HEK293T (cell line): ENCODE measurements at regions not wholly inside any gene's neighbourhood (a gene's known extent, or its start where the extent isn't known, plus 50 kb on each side); places are given as distances from the start of the nearest gene placed in this dataset.

ENCODE experiments used
- CTCF ChIA-PET: fragments of 350-600 bp; formaldehyde crosslinking; extraction: SDS; loops from one replicate; lab custom pipeline; 2021; ENCODE audit warnings: antibody characterized with exemption, inconsistent platforms; lab: Yijun Ruan, JAX
- POLR2A ChIA-PET: fragments of 350-600 bp; formaldehyde crosslinking; extraction: SDS; loops from one replicate; lab custom pipeline; 2020; ENCODE audit warnings: antibody characterized with exemption, inconsistent platforms; lab: Yijun Ruan, JAX
- DNase-seq: peaks from one replicate; pipeline ENCODE4 v3.0.0; 2012; ENCODE audit warnings: mixed read lengths; ENCODE audit errors: extremely low spot score
- ARNT ChIP-seq: fragments of 450-650 bp; IDR thresholded peaks from 2 replicates; pipeline ENCODE4 v1.6.1; 2017; ENCODE audit warnings: mild to moderate bottlenecking
- BHLHE40 ChIP-seq: fragments of 450-650 bp; IDR thresholded peaks from 2 replicates; pipeline ENCODE4 v1.6.1; 2016; ENCODE audit warnings: mild to moderate bottlenecking, moderate library complexity, borderline replicate concordance
- CTBP1 ChIP-seq: fragments of 450-650 bp; IDR thresholded peaks from 2 replicates; pipeline ENCODE4 v1.6.1; 2016; ENCODE audit warnings: borderline replicate concordance
- ELF4 ChIP-seq: fragments of 450-650 bp; IDR thresholded peaks from 2 replicates; pipeline ENCODE4 v1.6.1; 2017; ENCODE audit warnings: antibody characterized with exemption
- FOXA1 ChIP-seq: fragments of 450-650 bp; IDR thresholded peaks from 2 replicates; pipeline ENCODE4 v1.6.1; 2016; ENCODE audit warnings: mild to moderate bottlenecking
- FOXK2 ChIP-seq: fragments of 450-650 bp; IDR thresholded peaks from 2 replicates; pipeline ENCODE4 v1.6.1; 2016; ENCODE audit warnings: mild to moderate bottlenecking
- FOXM1 ChIP-seq: fragments of 450-650 bp; IDR thresholded peaks from 2 replicates; pipeline ENCODE4 v1.6.1; 2017; ENCODE audit warnings: mild to moderate bottlenecking, borderline replicate concordance
- HDGF ChIP-seq: fragments of 450-650 bp; IDR thresholded peaks from 2 replicates; pipeline ENCODE4 v1.6.1; 2017; ENCODE audit warnings: antibody characterized with exemption, borderline replicate concordance
- L3MBTL2 ChIP-seq: fragments of 450-650 bp; conservative IDR thresholded peaks from 2 replicates; pipeline ENCODE4 v1.6.1; 2016; ENCODE audit warnings: mild to moderate bottlenecking
- LEF1 ChIP-seq: fragments of 450-650 bp; IDR thresholded peaks from 2 replicates; pipeline ENCODE4 v1.6.1; 2017; ENCODE audit warnings: mild to moderate bottlenecking, borderline replicate concordance
- NFRKB ChIP-seq: fragments of 450-650 bp; IDR thresholded peaks from 2 replicates; pipeline ENCODE4 v1.6.1; 2016; ENCODE audit warnings: mild to moderate bottlenecking, moderate library complexity
- SP1 ChIP-seq: fragments of 450-650 bp; IDR thresholded peaks from 2 replicates; pipeline ENCODE4 v1.6.1; 2017
- SUZ12 ChIP-seq: fragments of 450-650 bp; IDR thresholded peaks from 2 replicates; pipeline ENCODE4 v1.6.1; 2016; ENCODE audit warnings: mild to moderate bottlenecking
- TARDBP ChIP-seq: fragments of 450-650 bp; IDR thresholded peaks from 2 replicates; pipeline ENCODE4 v1.6.1; 2016
- ZNF384 ChIP-seq: fragments of 450-650 bp; IDR thresholded peaks from 2 replicates; pipeline ENCODE4 v1.6.1; 2016
- TF ChIP-seq, protein P1 (sequence below): fragments of 450-650 bp; IDR thresholded peaks from 2 replicates; pipeline ENCODE4 v1.6.1; 2016

DNA sequence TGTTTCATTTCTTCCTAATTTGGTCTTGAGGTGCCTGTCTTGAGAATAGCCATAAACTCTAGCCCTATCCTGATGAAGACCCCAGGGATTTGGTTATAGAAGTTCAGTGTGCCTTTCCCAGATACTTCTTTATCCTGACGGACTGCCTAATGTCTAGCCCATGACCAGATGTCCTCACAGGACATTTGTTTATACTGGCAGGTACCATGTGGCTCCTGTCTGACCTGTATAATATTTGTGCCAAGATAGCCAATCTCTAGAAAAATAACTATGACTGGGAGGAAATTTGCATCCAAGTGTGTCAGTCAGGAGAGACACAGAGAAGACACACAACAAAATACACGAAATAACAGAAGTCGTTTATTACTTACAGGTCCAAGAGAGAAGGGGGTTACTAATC is 69.2 kb upstream of the MIR17HG start:
- POLR2A ChIA-PET, result no interaction called here
- TF ChIP-seq NFRKB, result no peak
- no peak for TF ChIP-seq FOXK2
- no peak for TF ChIP-seq HDGF
- no peak for TF ChIP-seq L3MBTL2
- TF ChIP-seq FOXM1, result no peak
- TF ChIP-seq BHLHE40, result no peak
- CTCF ChIA-PET, result interaction anchor here (0.5 kb wide), 1 partner anchor 128 kb away, joined by 3 read pairs; no protein-coding TSS in a partner anchor
- DNase-seq, result no peak

DNA sequence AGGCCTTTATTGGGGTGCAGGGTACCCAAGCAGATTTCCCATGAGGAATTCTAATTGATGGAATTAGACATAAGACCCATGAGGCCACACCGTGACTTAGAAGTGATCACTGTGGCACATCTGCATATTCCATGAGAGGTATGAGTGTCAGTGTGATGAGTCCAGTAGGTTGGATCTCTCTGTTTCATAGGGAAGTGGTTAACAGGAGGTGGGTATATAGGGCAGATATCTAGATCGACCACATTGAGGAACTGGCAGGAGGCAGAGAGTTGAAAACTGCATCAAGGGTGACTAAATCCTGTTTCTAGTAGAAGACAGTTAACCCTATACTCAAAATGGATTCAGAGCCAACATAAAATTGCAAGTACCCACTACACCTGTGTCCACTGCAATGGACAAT is 68.6 kb upstream of the MIR17HG start:
- no peak for TF ChIP-seq FOXA1
- TF ChIP-seq SUZ12, result no peak
- TF ChIP-seq ARNT, result no peak
- no peak for DNase-seq
- ChIA-PET CTCF (no interaction called here), POLR2A (no interaction called here)

DNA sequence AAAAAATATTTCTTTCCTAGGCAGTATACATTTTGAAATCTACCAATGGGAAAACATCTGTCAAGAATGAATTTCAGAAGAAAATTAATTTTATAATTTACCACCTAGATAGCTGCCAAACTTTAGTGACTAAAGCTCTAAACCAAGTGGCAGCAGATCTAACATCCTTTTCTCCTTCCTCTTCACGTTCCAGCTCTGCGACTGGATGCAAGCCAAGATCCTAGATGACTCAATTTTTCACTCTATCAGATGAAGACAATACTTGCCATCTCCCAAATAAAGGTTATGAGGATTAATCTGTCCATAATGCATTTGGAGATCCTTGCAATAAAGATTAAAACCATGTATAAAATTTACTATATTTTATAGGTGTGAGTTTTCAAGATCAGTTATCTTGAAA is 66.7 kb upstream of the MIR17HG start:
- no peak for DNase-seq
- TF ChIP-seq ELF4 (no peak), FOXA1 (no peak), LEF1 (no peak), SUZ12 (no peak), SP1 (no peak), CTBP1 (no peak), L3MBTL2 (no peak), BHLHE40 (no peak), NFRKB (no peak), FOXK2 (no peak), ARNT (no peak), FOXM1 (no peak), HDGF (no peak), TARDBP (no peak), ZNF384 (no peak)
- TF ChIP-seq, protein P1, sequence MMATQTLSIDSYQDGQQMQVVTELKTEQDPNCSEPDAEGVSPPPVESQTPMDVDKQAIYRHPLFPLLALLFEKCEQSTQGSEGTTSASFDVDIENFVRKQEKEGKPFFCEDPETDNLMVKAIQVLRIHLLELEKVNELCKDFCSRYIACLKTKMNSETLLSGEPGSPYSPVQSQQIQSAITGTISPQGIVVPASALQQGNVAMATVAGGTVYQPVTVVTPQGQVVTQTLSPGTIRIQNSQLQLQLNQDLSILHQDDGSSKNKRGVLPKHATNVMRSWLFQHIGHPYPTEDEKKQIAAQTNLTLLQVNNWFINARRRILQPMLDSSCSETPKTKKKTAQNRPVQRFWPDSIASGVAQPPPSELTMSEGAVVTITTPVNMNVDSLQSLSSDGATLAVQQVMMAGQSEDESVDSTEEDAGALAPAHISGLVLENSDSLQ, result no peak
- CTCF ChIA-PET, result interaction anchor here (0.5 kb wide), 1 partner anchor 201 kb away, joined by 5 read pairs; no protein-coding TSS in a partner anchor
- POLR2A ChIA-PET, result no interaction called here

DNA sequence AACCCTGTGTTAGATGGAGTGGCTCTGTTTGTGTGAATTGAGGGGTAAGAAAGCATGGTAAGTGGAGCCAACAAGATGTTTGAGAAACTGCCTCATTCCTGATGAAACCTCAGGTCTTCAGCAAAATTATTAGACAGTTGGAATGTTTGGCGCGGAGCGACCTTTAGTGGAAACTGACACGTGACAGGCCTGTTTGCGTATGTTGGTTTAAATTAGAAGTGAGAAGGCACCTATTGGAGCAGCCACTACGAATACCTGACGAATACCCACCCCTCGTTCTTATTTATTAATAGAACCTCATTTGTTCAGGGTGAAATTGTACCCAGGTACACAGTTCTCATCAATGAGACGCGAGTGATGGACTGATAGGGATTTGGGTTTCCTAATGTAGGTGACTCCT is 63.2 kb upstream of the MIR17HG start:
- CTCF ChIA-PET, result no interaction called here

DNA sequence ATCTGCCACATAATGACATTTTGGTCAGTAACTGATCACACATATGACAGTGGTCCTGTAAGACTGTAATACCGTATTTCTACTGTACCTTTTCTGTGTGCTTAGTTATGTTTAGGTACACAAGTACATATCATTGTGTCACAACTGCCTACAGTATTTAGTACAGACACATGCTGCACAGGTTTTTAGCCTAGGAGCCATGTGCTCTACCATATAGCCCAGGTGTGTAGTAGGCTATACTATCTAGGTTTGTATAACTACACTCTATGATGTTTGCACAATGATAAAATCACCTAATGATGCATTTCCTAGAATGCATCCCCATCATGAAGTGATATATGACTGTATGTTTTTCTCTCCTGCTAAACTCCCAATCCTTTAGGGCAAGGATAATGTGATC is 61.2 kb upstream of the MIR17HG start:
- ChIA-PET POLR2A (no interaction called here), CTCF (no interaction called here)
- no peak for DNase-seq
- no peak for TF ChIP-seq SP1
- TF ChIP-seq NFRKB, result no peak
- no peak for TF ChIP-seq CTBP1
- TF ChIP-seq LEF1, result no peak
- TF ChIP-seq ZNF384, result no peak
- TF ChIP-seq, protein P1, result no peak
- TF ChIP-seq FOXM1, result no peak
- TF ChIP-seq L3MBTL2, result no peak

More for the DNA sequence above, 63.2 kb upstream of the MIR17HG start:
- POLR2A ChIA-PET, result no interaction called here
- TF ChIP-seq LEF1, result no peak
- no peak for TF ChIP-seq BHLHE40
- TF ChIP-seq ELF4, result no peak
- TF ChIP-seq CTBP1, result no peak
- TF ChIP-seq TARDBP, result no peak
- TF ChIP-seq FOXA1, result no peak
- no peak for TF ChIP-seq ARNT
- TF ChIP-seq FOXK2, result no peak
- DNase-seq, result no peak

DNA sequence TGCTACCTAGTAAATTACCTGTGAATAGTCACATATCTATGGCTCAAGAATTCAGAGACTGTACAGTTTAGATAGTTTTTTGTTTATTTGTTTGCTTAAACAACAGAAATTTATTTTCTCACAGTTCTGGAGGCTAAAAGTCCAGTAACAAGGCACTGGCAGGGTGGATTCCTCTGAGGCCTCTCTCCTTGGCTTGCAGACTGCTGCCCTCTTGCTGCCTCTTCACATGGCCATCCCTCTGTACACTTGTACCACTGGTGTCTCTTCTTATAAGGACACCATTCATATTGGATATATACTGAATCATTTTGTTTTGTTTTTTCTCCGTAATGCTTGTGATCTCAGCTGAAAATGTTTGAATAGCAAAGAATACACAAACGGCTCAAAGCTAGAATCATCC is 56.4 kb upstream of the MIR17HG start:
- ChIA-PET CTCF (interaction anchor here (0.6 kb wide), 1 partner anchor 309 kb away, joined by 3 read pairs; no protein-coding TSS in a partner anchor), POLR2A (no interaction called here)
- TF ChIP-seq FOXM1 (no peak), L3MBTL2 (no peak), BHLHE40 (no peak), CTBP1 (no peak), SP1 (no peak), HDGF (no peak), ARNT (no peak), LEF1 (no peak), TARDBP (no peak), SUZ12 (no peak), FOXA1 (no peak), ZNF384 (no peak), ELF4 (no peak)
- TF ChIP-seq, protein P1, result no peak
- DNase-seq, result no peak

DNA sequence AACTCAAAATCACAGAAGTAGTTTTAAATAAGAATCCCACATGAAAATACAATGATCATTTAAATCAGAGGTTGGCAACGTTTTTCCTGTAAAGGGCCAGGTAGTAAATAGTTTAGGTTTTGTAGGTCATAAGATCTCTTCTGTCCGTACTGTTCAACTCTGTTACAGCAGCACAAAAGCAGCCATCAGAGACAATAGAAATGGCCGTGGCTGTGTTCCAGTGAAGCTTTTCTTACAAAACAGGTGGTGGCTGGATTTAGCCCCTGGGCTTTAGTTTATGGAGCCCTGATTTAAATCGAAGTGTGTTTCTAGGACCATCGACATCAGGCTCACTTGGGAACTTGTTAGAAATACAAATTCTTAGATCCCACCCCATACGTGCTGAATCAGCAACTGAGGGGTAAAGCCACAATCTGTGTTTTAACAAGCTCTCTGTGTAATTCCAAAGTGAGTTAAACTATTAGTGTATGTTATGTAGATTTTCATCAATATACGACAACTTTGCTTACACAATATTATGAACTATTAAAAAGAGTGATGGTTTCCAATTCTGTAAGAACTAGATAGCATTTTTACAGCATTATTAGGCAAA is 54.8 kb upstream of the MIR17HG start:
- ChIA-PET POLR2A (no interaction called here), CTCF (no interaction called here)
- TF ChIP-seq CTBP1 (no peak), FOXM1 (no peak), L3MBTL2 (no peak), ZNF384 (no peak), ARNT (no peak), TARDBP (no peak), LEF1 (no peak), SUZ12 (no peak)
- TF ChIP-seq, protein P1, result no peak
- no peak for DNase-seq
